Fibroblast of lung (primary cell): ENCODE measurements at regions not wholly inside any gene's neighbourhood (a gene's known extent, or its start where the extent isn't known, plus 50 kb on each side); places are given as distances from the start of the nearest gene placed in this dataset.

Experiments used
- EZH2 ChIP-seq: IDR thresholded peaks from 2 replicates; pipeline ENCODE4 v1.5.1; 2012; ENCODE audit warnings: low read length, control low read depth, mild to moderate bottlenecking; ENCODE audit errors: missing control alignments
- TF ChIP-seq, protein P1 (sequence below), 2 donors: IDR thresholded peaks in 1 of 2; conservative IDR thresholded peaks in 1 of 2; 1 replicate in 1 of 2; 2 replicates in 1 of 2; pipeline ENCODE4 v1.5.1; 2011 to 2012; ENCODE audit warnings: low read length in 2 of 2, control low read depth in 1 of 2, inconsistent platforms in 1 of 2, low read depth in 1 of 2, mild to moderate bottlenecking in 1 of 2

DNA sequence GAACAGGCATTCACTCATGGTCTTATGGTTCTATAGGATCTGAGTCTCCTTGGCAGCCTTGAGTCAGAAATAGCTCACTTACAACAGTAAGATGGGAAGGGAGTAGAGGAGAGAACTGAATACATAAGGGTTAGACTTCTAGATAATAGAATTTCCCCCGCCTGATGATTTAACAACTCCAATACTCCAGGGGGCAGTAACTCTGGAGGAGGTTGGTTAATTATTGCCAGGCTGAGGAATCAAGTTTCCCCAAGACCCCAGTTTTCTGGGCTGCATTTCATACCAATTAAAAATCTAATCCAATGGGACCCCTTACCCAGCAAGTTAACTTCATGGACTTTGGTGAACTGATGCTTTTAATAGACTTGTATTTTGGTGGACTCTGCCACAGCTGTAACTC is 94.2 kb upstream of the MOCS1 start:
- TF ChIP-seq, protein P1, sequence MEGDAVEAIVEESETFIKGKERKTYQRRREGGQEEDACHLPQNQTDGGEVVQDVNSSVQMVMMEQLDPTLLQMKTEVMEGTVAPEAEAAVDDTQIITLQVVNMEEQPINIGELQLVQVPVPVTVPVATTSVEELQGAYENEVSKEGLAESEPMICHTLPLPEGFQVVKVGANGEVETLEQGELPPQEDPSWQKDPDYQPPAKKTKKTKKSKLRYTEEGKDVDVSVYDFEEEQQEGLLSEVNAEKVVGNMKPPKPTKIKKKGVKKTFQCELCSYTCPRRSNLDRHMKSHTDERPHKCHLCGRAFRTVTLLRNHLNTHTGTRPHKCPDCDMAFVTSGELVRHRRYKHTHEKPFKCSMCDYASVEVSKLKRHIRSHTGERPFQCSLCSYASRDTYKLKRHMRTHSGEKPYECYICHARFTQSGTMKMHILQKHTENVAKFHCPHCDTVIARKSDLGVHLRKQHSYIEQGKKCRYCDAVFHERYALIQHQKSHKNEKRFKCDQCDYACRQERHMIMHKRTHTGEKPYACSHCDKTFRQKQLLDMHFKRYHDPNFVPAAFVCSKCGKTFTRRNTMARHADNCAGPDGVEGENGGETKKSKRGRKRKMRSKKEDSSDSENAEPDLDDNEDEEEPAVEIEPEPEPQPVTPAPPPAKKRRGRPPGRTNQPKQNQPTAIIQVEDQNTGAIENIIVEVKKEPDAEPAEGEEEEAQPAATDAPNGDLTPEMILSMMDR (conservative IDR thresholded peaks at IDR 0.05 in 1 of 2, IDR thresholded peaks at IDR 0.05 in 1 of 2; ENCODE audit: low read depth in 1 of 2, low read length in 2 of 2), result no peak
- TF ChIP-seq EZH2, result no peak
